GM18517 (cell line): ENCODE measurements at regions not wholly inside any gene's neighbourhood (a gene's known extent, or its start where the extent isn't known, plus 50 kb on each side); places are given as distances from the start of the nearest gene placed in this dataset.

ENCODE experiments used
- ATAC-seq: cut with Tn5 transposase; IDR thresholded peaks from one replicate; pipeline ENCODE4 v1.9.1; 2021; ENCODE audit warnings: mild to moderate bottlenecking, moderate library complexity; ENCODE audit not compliant: unreplicated experiment

DNA sequence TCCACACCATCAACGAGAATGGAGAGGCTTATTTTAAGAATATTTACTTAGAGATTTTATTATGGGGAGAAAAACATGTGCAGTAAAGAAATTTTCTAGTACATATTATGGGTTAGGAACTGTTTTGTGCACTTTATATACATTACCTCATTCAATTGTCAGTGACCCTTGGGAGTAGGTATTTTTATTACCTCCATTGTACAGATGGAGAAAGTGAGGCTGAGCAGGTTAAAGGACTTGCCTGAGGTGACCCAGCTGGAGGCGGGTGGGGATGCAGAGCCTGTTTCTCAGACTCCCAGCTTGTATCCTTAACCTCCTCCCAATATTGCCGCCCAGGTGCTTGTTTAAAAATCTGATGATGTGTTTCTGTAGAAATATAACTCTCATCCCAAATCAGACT lies 356.7 kb downstream of the HRH4 start:
- no peak for ATAC-seq

GRCh38 chr18:24817587-24818371 lies 357.3 kb downstream of the HRH4 start:
- no peak for ATAC-seq

- no peak for ATAC-seq
Measured at GRCh38 chr18:24818441-24818840, 358.0 kb downstream of the HRH4 start.

- no peak for ATAC-seq
Measured at GRCh38 chr18:24819141-24819890, 358.9 kb downstream of the HRH4 start.

DNA sequence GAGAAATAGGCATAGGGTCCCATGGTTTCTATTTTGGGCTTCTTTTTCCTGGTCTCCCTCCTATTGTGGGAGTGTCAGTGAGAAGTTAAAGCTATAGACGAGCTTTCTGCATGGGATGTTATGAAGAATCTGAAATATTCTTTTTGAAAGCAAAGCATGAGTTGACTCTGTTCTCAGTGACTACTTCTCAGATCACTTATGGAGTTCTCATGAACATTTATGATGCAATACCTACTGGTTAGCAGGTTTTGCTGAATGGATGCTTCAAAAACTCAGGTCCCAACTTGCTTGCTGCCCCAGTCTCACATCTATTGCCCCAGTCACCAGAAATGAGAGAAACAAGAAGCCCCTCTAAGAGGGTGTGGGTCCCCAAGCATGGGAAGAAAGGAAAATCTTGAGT lies 365.0 kb downstream of the HRH4 start:
- ATAC-seq, result no peak

- no peak for ATAC-seq
Measured at GRCh38 chr18:24826605-24827004, 366.2 kb downstream of the HRH4 start.

GRCh38 chr18:24827501-24827900 lies 367.1 kb downstream of the HRH4 start:
- no peak for ATAC-seq

GRCh38 chr18:24831081-24831480 lies 370.6 kb downstream of the HRH4 start:
- no peak for ATAC-seq

DNA sequence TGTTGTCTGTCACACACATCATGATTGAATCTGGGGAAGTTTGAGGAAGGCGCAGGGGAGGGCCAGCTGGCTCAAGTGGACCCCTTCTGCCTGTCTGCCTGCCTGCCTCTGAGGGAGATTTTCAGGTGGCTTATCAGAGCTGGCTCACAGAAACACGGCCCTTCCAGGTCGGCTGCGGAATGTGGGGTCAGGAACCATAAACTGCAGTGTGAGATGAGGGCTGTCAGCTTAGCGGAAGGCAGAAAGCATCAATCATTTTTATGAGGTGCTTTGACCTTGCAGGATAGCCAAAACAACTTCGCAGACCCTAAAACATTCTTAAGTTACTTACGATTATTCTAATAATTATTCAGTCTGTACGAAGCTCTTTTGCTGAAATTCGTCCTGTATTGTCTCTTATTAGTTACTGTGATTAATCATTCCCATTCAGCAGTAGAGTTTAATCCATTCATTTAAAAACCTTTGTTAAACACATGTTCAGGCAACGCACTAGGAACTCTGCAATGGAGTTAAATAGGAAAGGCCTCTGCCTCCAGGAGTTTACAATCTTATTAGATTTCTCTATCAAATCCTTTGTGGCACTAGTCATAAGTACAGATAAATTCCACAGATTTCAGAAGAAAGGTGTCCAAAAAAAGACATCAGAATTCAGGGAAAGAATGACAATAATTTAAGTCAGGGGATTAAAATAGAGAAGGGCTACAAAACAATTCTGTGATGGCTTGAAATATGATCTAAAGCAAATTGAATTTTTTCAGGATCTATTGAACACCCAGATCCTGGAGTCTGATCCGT lies 371.6 kb downstream of the HRH4 start:
- no peak for ATAC-seq

DNA sequence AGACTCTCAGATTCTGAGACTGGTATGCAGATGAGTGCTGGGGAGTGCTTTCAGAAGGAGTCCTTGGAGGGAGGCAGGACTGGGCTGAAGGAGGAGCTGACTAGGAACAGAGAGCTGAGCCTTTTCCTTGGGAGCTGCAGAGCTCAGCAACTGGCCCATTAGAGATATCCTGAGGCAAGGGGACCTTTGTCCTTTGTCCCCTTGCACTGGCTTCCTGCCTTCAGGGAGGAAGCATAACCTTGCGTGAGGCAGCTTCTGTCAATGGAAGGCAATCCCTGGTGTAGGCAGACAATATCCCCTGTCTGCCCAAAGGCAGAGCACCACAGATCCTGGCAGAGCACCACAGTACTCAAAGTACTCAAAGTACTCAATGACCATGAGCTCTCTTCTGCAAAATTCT lies 375.3 kb downstream of the HRH4 start:
- no peak for ATAC-seq

DNA sequence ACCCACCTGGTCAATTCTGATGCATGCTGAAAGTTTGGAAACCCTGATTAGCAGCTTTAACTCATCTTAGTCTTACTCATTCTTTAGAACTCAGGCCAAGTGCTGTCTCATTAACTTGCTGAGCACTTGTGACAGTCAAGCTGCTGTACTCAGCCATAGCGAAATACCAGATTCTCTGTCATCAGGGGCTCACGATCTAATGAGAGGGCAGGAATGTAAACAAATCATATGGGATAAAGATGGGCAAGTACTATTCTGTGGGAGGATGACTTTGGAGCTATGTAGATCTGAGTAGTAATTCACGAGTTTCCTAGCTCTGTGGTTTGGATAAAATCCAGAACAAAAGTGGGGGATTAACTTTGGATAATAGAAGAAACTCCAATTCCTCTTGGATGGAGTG lies 376.6 kb downstream of the HRH4 start:
- no peak for ATAC-seq

GRCh38 chr18:24840051-24840450 lies 379.6 kb downstream of the HRH4 start:
- no peak for ATAC-seq

DNA sequence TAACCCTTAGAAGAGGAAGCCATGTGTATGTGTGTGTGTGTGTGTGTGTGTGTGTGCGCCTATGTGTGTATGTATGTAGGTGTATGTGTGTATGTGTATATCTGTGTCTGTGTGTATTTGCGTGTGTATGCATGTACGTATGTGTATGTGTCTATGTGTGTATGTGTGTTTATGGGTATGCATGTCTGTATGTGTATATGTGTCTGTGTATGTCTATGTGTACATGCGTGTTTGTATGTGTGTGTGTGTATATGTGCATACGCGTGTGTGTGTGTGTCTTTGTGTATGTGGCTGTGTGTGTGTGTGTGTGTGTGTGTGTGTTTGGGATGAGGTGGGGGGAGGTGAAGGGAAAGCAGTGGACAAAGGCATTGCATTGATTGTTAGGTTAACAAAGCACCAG lies 380.2 kb downstream of the HRH4 start:
- no peak for ATAC-seq

GRCh38 chr18:24841536-24841935 lies 381.1 kb downstream of the HRH4 start:
- no peak for ATAC-seq

- ATAC-seq, result no peak
Measured at GRCh38 chr18:24843123-24843522, 382.7 kb downstream of the HRH4 start.

DNA sequence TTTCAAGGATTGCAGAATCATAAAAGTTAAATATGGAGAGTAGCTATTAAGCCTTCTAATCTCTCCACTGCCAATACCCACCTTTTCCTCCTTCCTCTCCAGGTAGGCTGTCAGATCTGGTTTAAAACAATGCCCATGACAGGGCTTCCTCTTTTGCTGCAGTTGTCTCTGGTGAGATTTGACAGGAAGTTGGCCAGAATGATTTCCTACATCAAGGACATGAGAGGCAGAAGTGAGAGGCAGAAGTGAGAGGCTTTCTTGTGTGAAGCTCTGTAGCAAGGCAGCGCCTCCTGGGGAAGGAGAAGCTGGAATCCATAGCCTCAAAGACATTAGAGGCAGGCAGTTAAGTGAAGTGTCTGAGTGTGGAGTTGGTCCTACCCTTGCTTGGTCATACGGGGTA lies 385.7 kb downstream of the HRH4 start:
- no peak for ATAC-seq

DNA sequence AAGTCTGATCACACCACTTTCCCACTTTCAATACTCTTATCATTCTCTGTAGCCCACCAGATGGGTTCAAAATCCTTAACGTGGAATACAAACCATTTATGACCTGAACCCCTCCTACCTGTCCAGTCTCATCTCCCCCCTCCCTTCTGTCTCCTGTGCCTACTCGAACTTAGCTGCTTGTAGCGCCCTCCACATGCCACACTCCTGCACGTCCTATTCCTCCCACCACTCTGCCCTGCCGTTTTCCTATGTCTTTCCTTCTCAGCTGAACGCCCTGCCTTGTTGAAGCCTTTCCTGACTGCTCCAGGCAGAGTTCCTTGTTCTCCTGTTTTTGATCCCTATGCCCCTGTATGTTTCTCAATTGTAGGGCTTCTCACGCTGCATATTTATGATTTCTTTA lies 390.1 kb downstream of the HRH4 start:
- ATAC-seq, result no peak

GRCh38 chr18:24853076-24853475 lies 392.6 kb downstream of the HRH4 start:
- no peak for ATAC-seq

DNA sequence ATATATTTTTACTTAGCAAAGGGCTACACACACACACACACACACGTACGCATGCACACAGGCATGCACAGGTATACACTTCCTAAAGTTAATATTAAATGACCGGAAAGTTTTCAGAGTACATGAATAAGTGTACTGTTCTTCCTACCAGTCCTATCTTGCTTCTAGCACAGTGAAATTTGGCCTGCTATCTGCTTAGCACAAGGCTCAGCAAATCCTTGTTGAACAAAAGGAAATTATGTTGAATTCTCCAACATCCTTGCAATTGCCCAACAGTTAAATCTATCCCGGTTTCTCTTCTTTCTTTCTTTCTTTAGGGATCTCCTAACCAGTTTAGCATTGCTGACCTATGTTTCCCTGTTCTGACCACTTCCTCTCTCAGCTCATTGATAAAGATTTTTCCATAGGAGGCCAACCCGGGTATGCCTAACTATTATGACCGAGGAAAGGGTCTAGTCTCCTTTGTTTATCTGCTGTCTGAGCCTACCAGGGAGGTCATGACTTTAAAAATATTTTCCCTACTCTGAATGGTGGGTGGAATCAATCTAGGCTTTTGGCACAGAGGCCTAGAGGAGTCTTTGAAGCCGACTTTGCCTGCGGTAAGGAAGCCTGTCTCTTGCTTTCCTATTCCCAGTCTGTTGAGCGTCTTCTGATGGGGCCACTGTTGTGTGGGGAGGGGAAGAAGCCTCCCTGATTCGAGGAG lies 400.7 kb downstream of the HRH4 start:
- no peak for ATAC-seq

DNA sequence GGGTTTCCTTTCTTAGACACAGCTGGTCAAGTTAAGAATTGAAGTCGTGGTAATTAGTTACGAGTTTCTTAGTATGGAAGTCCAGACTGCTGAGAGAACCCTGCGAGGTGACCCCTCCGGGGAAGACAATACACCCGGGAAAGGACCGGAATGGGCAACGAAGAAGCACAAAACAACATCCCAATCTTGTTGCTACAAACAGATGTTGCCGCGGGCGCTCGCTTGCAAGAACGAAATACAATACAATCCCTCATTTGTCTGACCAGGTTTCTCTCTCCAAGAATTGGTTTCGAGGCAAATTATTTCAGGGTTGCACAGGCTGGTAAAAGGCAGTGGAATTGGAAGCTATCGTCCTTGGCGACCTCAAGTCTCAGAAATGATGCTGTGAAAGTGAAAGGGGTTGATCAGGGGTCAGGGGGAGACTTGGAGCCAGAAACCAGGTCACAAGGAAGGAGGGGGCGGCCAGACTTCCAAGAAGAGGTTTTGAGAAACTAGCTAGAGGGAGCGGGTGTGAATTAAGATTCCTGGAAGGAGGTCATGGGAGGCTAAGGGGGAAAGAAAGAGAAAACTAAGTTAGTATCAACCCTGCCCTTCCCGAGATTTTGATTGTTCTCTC lies 401.9 kb downstream of the HRH4 start:
- no peak for ATAC-seq

DNA sequence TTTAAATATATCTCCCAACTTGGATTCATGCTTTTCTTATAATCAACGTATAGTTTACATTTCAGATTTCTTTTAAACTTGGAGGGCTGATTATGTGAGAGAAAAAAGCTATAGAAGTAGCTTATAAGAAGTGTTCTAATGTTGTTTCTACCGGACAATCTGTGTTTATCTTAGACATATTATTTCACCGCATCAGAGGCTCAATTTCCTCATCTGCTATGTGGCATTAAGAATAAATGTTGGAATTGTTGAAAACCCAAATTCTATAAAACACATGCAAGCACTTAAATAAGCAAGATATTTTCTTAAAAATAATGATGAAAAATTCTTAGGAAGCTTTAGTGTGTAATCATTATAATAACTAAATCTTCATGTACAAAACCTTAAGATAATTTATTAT lies 407.9 kb downstream of the HRH4 start:
- no peak for ATAC-seq
